ENCODE measurements at regions not wholly inside any gene's neighbourhood (a gene's known extent, or its start where the extent isn't known, plus 50 kb on each side); places are given as distances from the start of the nearest gene placed in this dataset.
"Not testable (repeated sequence)": the region's sequence is repeated elsewhere in the genome, so short reads cannot be mapped to it uniquely, and the experiment has no call there.

GRCh38 chr21:5071180-5071579 lies 5450.2 kb upstream of the TPTE start:
- not testable (repeated sequence) for H3K4me1 ChIP-seq (ENCODE audit: control insufficient read depth, low read depth, low read length); H3K9ac ChIP-seq (ENCODE audit: low read length); H3K4me3 ChIP-seq (ENCODE audit: low read length); H3K27ac ChIP-seq (ENCODE audit: low read length); H3K27me3 ChIP-seq (ENCODE audit: control insufficient read depth, insufficient read depth, low read length); H3K9me3 ChIP-seq (ENCODE audit: control insufficient read depth, low read depth, low read length); H3K36me3 ChIP-seq (ENCODE audit: control insufficient read depth, low read depth, low read length)

GRCh38 chr21:5076854-5077253 lies 5444.5 kb upstream of the TPTE start:
- not testable (repeated sequence) for H3K27ac ChIP-seq (ENCODE audit: low read length); H3K9me3 ChIP-seq (ENCODE audit: control insufficient read depth, low read depth, low read length); H3K27me3 ChIP-seq (ENCODE audit: control insufficient read depth, insufficient read depth, low read length); H3K4me3 ChIP-seq (ENCODE audit: low read length); H3K36me3 ChIP-seq (ENCODE audit: control insufficient read depth, low read depth, low read length); H3K4me1 ChIP-seq (ENCODE audit: control insufficient read depth, low read depth, low read length); H3K9ac ChIP-seq (ENCODE audit: low read length)

- H3K4me1 ChIP-seq (ENCODE audit: control insufficient read depth, low read depth, low read length); H3K27ac ChIP-seq (ENCODE audit: low read length); H3K27me3 ChIP-seq (ENCODE audit: control insufficient read depth, insufficient read depth, low read length); H3K9me3 ChIP-seq (ENCODE audit: control insufficient read depth, low read depth, low read length); H3K9ac ChIP-seq (ENCODE audit: low read length); H3K4me3 ChIP-seq (ENCODE audit: low read length); H3K36me3 ChIP-seq (ENCODE audit: control insufficient read depth, low read depth, low read length): not testable (repeated sequence)
Measured at GRCh38 chr21:5079361-5079760, 5442.0 kb upstream of the TPTE start.

GRCh38 chr21:5080015-5080414 lies 5441.4 kb upstream of the TPTE start:
- H3K27ac ChIP-seq (ENCODE audit: low read length); H3K36me3 ChIP-seq (ENCODE audit: control insufficient read depth, low read depth, low read length); H3K9me3 ChIP-seq (ENCODE audit: control insufficient read depth, low read depth, low read length); H3K27me3 ChIP-seq (ENCODE audit: control insufficient read depth, insufficient read depth, low read length); H3K4me1 ChIP-seq (ENCODE audit: control insufficient read depth, low read depth, low read length); H3K4me3 ChIP-seq (ENCODE audit: low read length); H3K9ac ChIP-seq (ENCODE audit: low read length): not testable (repeated sequence)

- not testable (repeated sequence) for H3K27ac ChIP-seq (ENCODE audit: low read length); H3K9ac ChIP-seq (ENCODE audit: low read length); H3K36me3 ChIP-seq (ENCODE audit: control insufficient read depth, low read depth, low read length); H3K4me3 ChIP-seq (ENCODE audit: low read length); H3K9me3 ChIP-seq (ENCODE audit: control insufficient read depth, low read depth, low read length); H3K27me3 ChIP-seq (ENCODE audit: control insufficient read depth, insufficient read depth, low read length); H3K4me1 ChIP-seq (ENCODE audit: control insufficient read depth, low read depth, low read length)
Measured at GRCh38 chr21:5084246-5084645, 5437.1 kb upstream of the TPTE start.

GRCh38 chr21:5085456-5085855 lies 5435.9 kb upstream of the TPTE start:
- H3K36me3 ChIP-seq (ENCODE audit: control insufficient read depth, low read depth, low read length); H3K9ac ChIP-seq (ENCODE audit: low read length): not testable (repeated sequence)

GRCh38 chr21:5086416-5086815 lies 5435.0 kb upstream of the TPTE start:
- not testable (repeated sequence) for H3K4me1 ChIP-seq (ENCODE audit: control insufficient read depth, low read depth, low read length); H3K27me3 ChIP-seq (ENCODE audit: control insufficient read depth, insufficient read depth, low read length); H3K27ac ChIP-seq (ENCODE audit: low read length); H3K9ac ChIP-seq (ENCODE audit: low read length); H3K9me3 ChIP-seq (ENCODE audit: control insufficient read depth, low read depth, low read length); H3K36me3 ChIP-seq (ENCODE audit: control insufficient read depth, low read depth, low read length); H3K4me3 ChIP-seq (ENCODE audit: low read length)

More at GRCh38 chr21:5085456-5085855, 5435.9 kb upstream of the TPTE start:
- H3K27me3 ChIP-seq (ENCODE audit: control insufficient read depth, insufficient read depth, low read length); H3K4me1 ChIP-seq (ENCODE audit: control insufficient read depth, low read depth, low read length); H3K9me3 ChIP-seq (ENCODE audit: control insufficient read depth, low read depth, low read length); H3K27ac ChIP-seq (ENCODE audit: low read length); H3K4me3 ChIP-seq (ENCODE audit: low read length): not testable (repeated sequence)

GRCh38 chr21:5088820-5089219 lies 5432.6 kb upstream of the TPTE start:
- H3K9ac ChIP-seq (ENCODE audit: low read length); H3K4me3 ChIP-seq (ENCODE audit: low read length); H3K27me3 ChIP-seq (ENCODE audit: control insufficient read depth, insufficient read depth, low read length); H3K4me1 ChIP-seq (ENCODE audit: control insufficient read depth, low read depth, low read length); H3K27ac ChIP-seq (ENCODE audit: low read length); H3K36me3 ChIP-seq (ENCODE audit: control insufficient read depth, low read depth, low read length); H3K9me3 ChIP-seq (ENCODE audit: control insufficient read depth, low read depth, low read length): not testable (repeated sequence)

GRCh38 chr21:5089399-5090089 lies 5431.8 kb upstream of the TPTE start:
- not testable (repeated sequence) for H3K27me3 ChIP-seq (ENCODE audit: control insufficient read depth, insufficient read depth, low read length); H3K9ac ChIP-seq (ENCODE audit: low read length); H3K4me1 ChIP-seq (ENCODE audit: control insufficient read depth, low read depth, low read length); H3K27ac ChIP-seq (ENCODE audit: low read length); H3K9me3 ChIP-seq (ENCODE audit: control insufficient read depth, low read depth, low read length); H3K4me3 ChIP-seq (ENCODE audit: low read length); H3K36me3 ChIP-seq (ENCODE audit: control insufficient read depth, low read depth, low read length)

GRCh38 chr21:5090132-5091079 lies 5431.0 kb upstream of the TPTE start:
- not testable (repeated sequence) for H3K4me1 ChIP-seq (ENCODE audit: control insufficient read depth, low read depth, low read length); H3K9ac ChIP-seq (ENCODE audit: low read length); H3K4me3 ChIP-seq (ENCODE audit: low read length); H3K9me3 ChIP-seq (ENCODE audit: control insufficient read depth, low read depth, low read length); H3K36me3 ChIP-seq (ENCODE audit: control insufficient read depth, low read depth, low read length); H3K27ac ChIP-seq (ENCODE audit: low read length); H3K27me3 ChIP-seq (ENCODE audit: control insufficient read depth, insufficient read depth, low read length)

- H3K9ac ChIP-seq (ENCODE audit: low read length); H3K36me3 ChIP-seq (ENCODE audit: control insufficient read depth, low read depth, low read length); H3K4me1 ChIP-seq (ENCODE audit: control insufficient read depth, low read depth, low read length); H3K9me3 ChIP-seq (ENCODE audit: control insufficient read depth, low read depth, low read length); H3K27me3 ChIP-seq (ENCODE audit: control insufficient read depth, insufficient read depth, low read length); H3K4me3 ChIP-seq (ENCODE audit: low read length); H3K27ac ChIP-seq (ENCODE audit: low read length): not testable (repeated sequence)
Measured at GRCh38 chr21:5091274-5091673, 5430.1 kb upstream of the TPTE start.

- H3K4me3 ChIP-seq (ENCODE audit: low read length); H3K27ac ChIP-seq (ENCODE audit: low read length); H3K9ac ChIP-seq (ENCODE audit: low read length); H3K36me3 ChIP-seq (ENCODE audit: control insufficient read depth, low read depth, low read length); H3K4me1 ChIP-seq (ENCODE audit: control insufficient read depth, low read depth, low read length); H3K9me3 ChIP-seq (ENCODE audit: control insufficient read depth, low read depth, low read length); H3K27me3 ChIP-seq (ENCODE audit: control insufficient read depth, insufficient read depth, low read length): not testable (repeated sequence)
Measured at GRCh38 chr21:5095628-5096027, 5425.8 kb upstream of the TPTE start.

Data from iPS-18a (cell line).